Panc1 (cell line): ENCODE measurements at regions not wholly inside any gene's neighbourhood (a gene's known extent, or its start where the extent isn't known, plus 50 kb on each side); places are given as distances from the start of the nearest gene placed in this dataset.

Experiments
- POLR2AphosphoS5 ChIP-seq: IDR thresholded peaks from 2 replicates; pipeline ENCODE4 v1.6.1; 2012; ENCODE audit warnings: mild to moderate bottlenecking, low read depth, low read length, moderate library complexity
- TF ChIP-seq, protein P1 (sequence below): fragments of 450-650 bp; IDR thresholded peaks from 2 replicates; pipeline ENCODE4 v1.5.1; 2017; ENCODE audit warnings: mild to moderate bottlenecking

DNA sequence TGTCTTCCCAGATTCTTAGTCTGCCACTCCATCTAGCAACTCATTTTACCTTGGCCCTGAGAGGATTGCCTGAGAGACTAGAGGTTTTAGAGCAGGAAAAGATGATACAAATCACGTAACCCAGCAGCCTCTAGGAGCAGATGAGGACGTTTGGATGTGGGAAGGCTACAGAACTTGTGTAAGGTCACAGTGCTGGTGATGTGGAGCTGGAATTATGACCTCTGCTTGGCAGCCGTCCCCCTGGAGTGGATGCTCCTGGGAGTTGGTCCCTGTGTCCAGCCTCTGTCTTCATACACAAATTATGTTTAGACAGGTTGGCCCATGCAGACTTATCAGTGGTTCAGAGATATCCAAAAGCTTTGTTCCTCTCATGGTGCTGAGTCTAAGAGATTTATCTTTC lies 499.0 kb downstream of the EBF1 start:
- TF ChIP-seq, protein P1, sequence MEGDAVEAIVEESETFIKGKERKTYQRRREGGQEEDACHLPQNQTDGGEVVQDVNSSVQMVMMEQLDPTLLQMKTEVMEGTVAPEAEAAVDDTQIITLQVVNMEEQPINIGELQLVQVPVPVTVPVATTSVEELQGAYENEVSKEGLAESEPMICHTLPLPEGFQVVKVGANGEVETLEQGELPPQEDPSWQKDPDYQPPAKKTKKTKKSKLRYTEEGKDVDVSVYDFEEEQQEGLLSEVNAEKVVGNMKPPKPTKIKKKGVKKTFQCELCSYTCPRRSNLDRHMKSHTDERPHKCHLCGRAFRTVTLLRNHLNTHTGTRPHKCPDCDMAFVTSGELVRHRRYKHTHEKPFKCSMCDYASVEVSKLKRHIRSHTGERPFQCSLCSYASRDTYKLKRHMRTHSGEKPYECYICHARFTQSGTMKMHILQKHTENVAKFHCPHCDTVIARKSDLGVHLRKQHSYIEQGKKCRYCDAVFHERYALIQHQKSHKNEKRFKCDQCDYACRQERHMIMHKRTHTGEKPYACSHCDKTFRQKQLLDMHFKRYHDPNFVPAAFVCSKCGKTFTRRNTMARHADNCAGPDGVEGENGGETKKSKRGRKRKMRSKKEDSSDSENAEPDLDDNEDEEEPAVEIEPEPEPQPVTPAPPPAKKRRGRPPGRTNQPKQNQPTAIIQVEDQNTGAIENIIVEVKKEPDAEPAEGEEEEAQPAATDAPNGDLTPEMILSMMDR: no peak
- TF ChIP-seq POLR2AphosphoS5: no peak
